HCT116 (cell line): ENCODE measurements at regions not wholly inside any gene's neighbourhood (a gene's known extent, or its start where the extent isn't known, plus 50 kb on each side); places are given as distances from the start of the nearest gene placed in this dataset.

ENCODE experiments used
- ATAC-seq: fragments of 200-7000 bp; cut with Tn5 transposase; 2 replicates; pipeline ENCODE4 v1.9.1; 2020; ENCODE audit warnings: mild to moderate bottlenecking, moderate library complexity
- BruUV-seq: library from RNA; stranded (reverse); fragments of 400-500 nt; replicated peaks from 2 replicates; lab custom pipeline; 2021; lab: Mats Ljungman, UMichigan
- CTCF ChIA-PET: fragments of 300-600 bp; sonication (Branson Sonifier 250); formaldehyde crosslinking; loops from one replicate; lab custom pipeline; 2021; ENCODE audit warnings: antibody characterized with exemption; lab: Charles Lee
- POLR2A ChIA-PET: fragments of 300-600, 350-600 bp; sonication (Branson Sonifier 250); formaldehyde crosslinking; loops from one replicate; lab custom pipeline; 2021; ENCODE audit warnings: antibody characterized with exemption; lab: Charles Lee
- RAD21 ChIA-PET, 2 experiments: fragments of 300-600 bp; sonication (Branson Sonifier 250); formaldehyde crosslinking; loops; one replicate each; lab custom pipeline; 2023; ENCODE audit warnings: low total read pairs in 2 of 2; ENCODE audit not compliant: uncharacterized antibody in 2 of 2, unreplicated experiment in 2 of 2, low non-redundant PET in 1 of 2; lab: Charles Lee
- DNase-seq: peaks from one replicate; pipeline ENCODE4 v3.0.0-alpha.2; 2010; ENCODE audit warnings: low read depth, low spot score
- H2AFZ ChIP-seq: fragments of 200-600 bp; shearing (Covaris generic), sonication (generic); 2 replicates; pipeline ENCODE4 v1.6.1; 2017; ENCODE audit warnings: low read depth, mixed run types, mixed read lengths, antibody characterized with exemption, low read length; ENCODE audit not compliant: poor library complexity, severe bottlenecking
- H3K27ac ChIP-seq: 2 replicates; pipeline ENCODE4 v1.5.1; 2012; ENCODE audit warnings: low read depth, low read length
- H3K27me3 ChIP-seq: fragments of 200-600 bp; sonication (generic); 2 replicates; pipeline ENCODE4 v1.6.1; 2016; ENCODE audit warnings: mixed run types, low read length, mixed read lengths; ENCODE audit not compliant: insufficient read depth
- H3K36me3 ChIP-seq, 2 experiments: fragments of 200-500 bp in 1 of 2; fragments of 200-600 bp in 1 of 2; sonication (Bioruptor generic) in 1 of 2; sonication (generic) in 1 of 2; 2 replicates each; pipeline versions ENCODE4 v1.5.1 to v1.6.1; 2014 to 2016; ENCODE audit warnings: low read length in 2 of 2, inconsistent platforms in 1 of 2, mixed read lengths in 1 of 2, mixed run types in 1 of 2; ENCODE audit not compliant: insufficient read depth in 2 of 2, control insufficient read depth in 1 of 2
- H3K4me1 ChIP-seq, 2 experiments: fragments of 200-600 bp in 1 of 2; sonication (generic) in 1 of 2; 2 replicates each; pipeline versions ENCODE4 v1.5.1 to v1.6.1; 2012 to 2017; ENCODE audit warnings: low read length in 2 of 2, inconsistent platforms in 1 of 2, mild to moderate bottlenecking in 1 of 2, mixed read lengths in 1 of 2, mixed run types in 1 of 2, moderate library complexity in 1 of 2; ENCODE audit not compliant: insufficient read depth in 2 of 2, control insufficient read depth in 1 of 2
- H3K4me2 ChIP-seq: fragments of 200-600 bp; sonication (generic); 2 replicates; pipeline ENCODE4 v1.6.1; 2017; ENCODE audit warnings: mixed run types, low read length, mixed read lengths
- H3K4me3 ChIP-seq, 2 experiments: fragments of 200-600 bp in 1 of 2; sonication (generic) in 1 of 2; replicated peaks in 1 of 2; 2 replicates each; pipeline ENCODE4 v1.5.1; 2011 to 2016; ENCODE audit warnings: low read length in 2 of 2, control low read depth in 1 of 2, low read depth in 1 of 2, mild to moderate bottlenecking in 1 of 2, mixed read lengths in 1 of 2, mixed run types in 1 of 2
- H3K79me2 ChIP-seq: fragments of 200-600 bp; sonication (generic); 2 replicates; pipeline ENCODE4 v1.6.1; 2017; ENCODE audit warnings: mild to moderate bottlenecking, mixed run types, low read length, moderate library complexity, mixed read lengths; ENCODE audit not compliant: insufficient read depth
- H3K9ac ChIP-seq: fragments of 200-600 bp; sonication (generic); 2 replicates; pipeline ENCODE4 v1.6.1; 2016; ENCODE audit warnings: low read length, mixed read lengths
- H3K9me2 ChIP-seq: fragments of 200-600 bp; sonication (generic), shearing (Covaris generic); 2 replicates; pipeline ENCODE4 v1.6.1; 2017; ENCODE audit warnings: mixed run types, mild to moderate bottlenecking, moderate library complexity; ENCODE audit not compliant: insufficient read depth
- H3K9me3 ChIP-seq, 2 experiments: fragments of 200-500 bp in 1 of 2; fragments of 200-600 bp in 1 of 2; sonication (Bioruptor generic) in 1 of 2; sonication (generic) in 1 of 2; 2 replicates each; pipeline ENCODE4 v1.6.1; 2014 to 2017; ENCODE audit warnings: low read length in 2 of 2, mixed read lengths in 2 of 2, inconsistent platforms in 1 of 2, low read depth in 1 of 2, mild to moderate bottlenecking in 1 of 2, mixed run types in 1 of 2, moderate library complexity in 1 of 2; ENCODE audit not compliant: control insufficient read depth in 1 of 2, insufficient read depth in 1 of 2
- H4K20me1 ChIP-seq: fragments of 200-600 bp; sonication (generic), shearing (Covaris generic); 2 replicates; pipeline ENCODE4 v1.6.1; 2017; ENCODE audit warnings: mixed run types, mild to moderate bottlenecking, moderate library complexity; ENCODE audit not compliant: insufficient read depth
- EGR1 ChIP-seq: IDR thresholded peaks from 2 replicates; pipeline ENCODE4 v1.6.1; 2012; ENCODE audit warnings: low read depth
- ELF1 ChIP-seq: IDR thresholded peaks from 2 replicates; pipeline ENCODE4 v1.6.1; 2012; ENCODE audit warnings: low read depth, borderline replicate concordance
- FOSL1 ChIP-seq: IDR thresholded peaks from 2 replicates; pipeline ENCODE4 v1.6.1; 2012; ENCODE audit warnings: low read depth
- POLR2A ChIP-seq: IDR thresholded peaks from 2 replicates; pipeline ENCODE4 v1.7.0; 2011; ENCODE audit warnings: borderline replicate concordance; ENCODE audit not compliant: insufficient read depth, insufficient read length; ENCODE audit errors: extremely low read depth
- POLR2AphosphoS5 ChIP-seq: IDR thresholded peaks from 2 replicates; pipeline ENCODE4 v1.6.1; 2011; ENCODE audit warnings: mild to moderate bottlenecking, low read depth, low read length, moderate library complexity
- SIN3A ChIP-seq: IDR thresholded peaks from 2 replicates; pipeline ENCODE4 v1.6.1; 2012; ENCODE audit warnings: low read depth
- SP1 ChIP-seq: IDR thresholded peaks from 2 replicates; pipeline ENCODE4 v1.6.1; 2012; ENCODE audit warnings: low read depth
- ZFX ChIP-seq: fragments of 450-650 bp; IDR thresholded peaks from 2 replicates; pipeline ENCODE4 v1.6.1; 2017
- ZNF274 ChIP-seq: fragments of 200-500 bp; sonication (Bioruptor generic); IDR thresholded peaks from 2 replicates; pipeline ENCODE4 v1.6.1; 2014; ENCODE audit warnings: mild to moderate bottlenecking, low read depth, low read length, inconsistent platforms
- intact Hi-C: fragments of 100-400 bp; cut with micrococcal nuclease; formaldehyde crosslinking; loops from 2 replicates; pipeline ENCODE4 v1.10.0; 2022
- TF ChIP-seq, protein P1 (sequence below), 3 experiments: fragments of 200-600 bp in 1 of 3; sonication (generic) in 1 of 3; IDR thresholded peaks in 2 of 3; conservative IDR thresholded peaks in 1 of 3; 2 replicates each; pipeline ENCODE4 v1.5.1; 2012 to 2017; ENCODE audit warnings: low read depth in 2 of 3, low read length in 2 of 3, antibody characterized with exemption in 1 of 3, borderline replicate concordance in 1 of 3, control low read depth in 1 of 3, mild to moderate bottlenecking in 1 of 3, mixed read lengths in 1 of 3, mixed run types in 1 of 3, moderate library complexity in 1 of 3; ENCODE audit not compliant: insufficient read depth in 1 of 3
- TF ChIP-seq, protein P2 (sequence below): IDR thresholded peaks from 2 replicates; pipeline ENCODE4 v1.6.1; 2012; ENCODE audit warnings: low read depth

DNA sequence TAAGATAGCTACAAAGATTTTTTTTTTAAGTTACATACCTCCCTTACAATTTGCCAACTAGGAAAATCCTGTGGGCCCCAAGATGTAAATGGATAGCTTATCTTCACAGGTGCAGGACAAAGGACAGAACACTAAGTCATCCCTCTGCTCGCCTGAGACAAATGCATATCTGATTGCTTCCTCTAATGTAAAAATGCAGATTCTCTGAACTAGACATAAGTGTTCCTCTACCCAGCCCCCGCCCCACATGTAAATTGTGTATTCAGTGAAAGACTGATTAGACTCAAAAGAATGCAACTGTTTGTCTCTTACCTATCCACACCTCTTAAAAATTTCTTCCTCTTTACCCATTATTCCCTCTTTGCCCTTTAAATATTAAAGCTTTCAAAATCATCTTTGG lies 96.5 kb downstream of the CYP26B1 start:
- DNase-seq (no peak), ATAC-seq (no peak)
- ChIA-PET POLR2A (interaction anchor here (0.7 kb wide), 1 partner anchor 24 kb away, joined by 10 read pairs; no protein-coding TSS in a partner anchor), CTCF (interaction anchor here (1.0 kb wide), 1 partner anchor 127 kb away, joined by 3 read pairs; no protein-coding TSS in a partner anchor), RAD21 (no interaction called here)
- Histone ChIP-seq H3K9ac (no peak overlapping the region), H3K4me1 (no peaks in the 10 kb centered on the region), H3K27ac (no peak overlapping the region), H3K4me2 (no peak overlapping the region), H3K27me3 (no peaks in the 10 kb centered on the region), H2AFZ (no peak overlapping the region), H3K4me3 (no peak overlapping the region), H3K9me3 (no peaks in the 10 kb centered on the region; a peak in 1 of 4 replicates), H4K20me1 (no peaks in the 10 kb centered on the region), H3K9me2 (no peaks in the 10 kb centered on the region; the same call in 1 of the 2 replicates), H3K79me2 (no peaks in the 10 kb centered on the region), H3K36me3 (no peaks in the 10 kb centered on the region)
- BruUV-seq = no TSS peak
- intact Hi-C loops = no loop called here
- TF ChIP-seq ZFX (no peak), POLR2A (no peak), EGR1 (no peak), FOSL1 (no peak), ZNF274 (no peak)

DNA sequence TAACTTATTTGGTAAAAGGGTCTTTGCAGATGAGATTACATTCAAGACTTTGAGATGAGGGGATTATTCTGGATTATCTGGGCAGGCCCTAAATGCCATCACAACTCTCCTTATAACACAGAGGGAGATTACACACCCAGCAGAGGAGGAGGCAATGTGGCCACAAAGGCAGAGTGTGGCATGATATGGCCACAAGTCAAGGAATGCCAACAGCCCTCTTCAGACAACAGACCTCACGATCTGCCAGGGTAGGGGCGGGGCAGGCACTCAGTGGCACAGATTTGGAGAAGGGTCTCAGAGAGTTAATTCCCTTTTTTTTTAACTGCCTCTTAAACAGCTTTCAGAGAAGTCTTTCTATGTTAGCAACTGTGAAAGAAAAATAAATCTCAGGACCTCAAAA lies 96.9 kb downstream of the CYP26B1 start:
- no peaks in the 10 kb centered on the region for H3K4me1 ChIP-seq
- H2AFZ ChIP-seq = no peak overlapping the region
- H3K9me2 ChIP-seq = no peaks in the 10 kb centered on the region; the same call in 1 of the 2 replicates
- H3K79me2 ChIP-seq = no peaks in the 10 kb centered on the region
- H4K20me1 ChIP-seq = no peaks in the 10 kb centered on the region
- ATAC-seq = no peak
- no peaks in the 10 kb centered on the region; a peak in 1 of 4 replicates for H3K9me3 ChIP-seq
- ChIA-PET POLR2A (no interaction called here), RAD21 (no interaction called here), CTCF (no interaction called here)
- H3K36me3 ChIP-seq = no peaks in the 10 kb centered on the region
- no peak overlapping the region for H3K4me3 ChIP-seq
- TF ChIP-seq, protein P1, sequence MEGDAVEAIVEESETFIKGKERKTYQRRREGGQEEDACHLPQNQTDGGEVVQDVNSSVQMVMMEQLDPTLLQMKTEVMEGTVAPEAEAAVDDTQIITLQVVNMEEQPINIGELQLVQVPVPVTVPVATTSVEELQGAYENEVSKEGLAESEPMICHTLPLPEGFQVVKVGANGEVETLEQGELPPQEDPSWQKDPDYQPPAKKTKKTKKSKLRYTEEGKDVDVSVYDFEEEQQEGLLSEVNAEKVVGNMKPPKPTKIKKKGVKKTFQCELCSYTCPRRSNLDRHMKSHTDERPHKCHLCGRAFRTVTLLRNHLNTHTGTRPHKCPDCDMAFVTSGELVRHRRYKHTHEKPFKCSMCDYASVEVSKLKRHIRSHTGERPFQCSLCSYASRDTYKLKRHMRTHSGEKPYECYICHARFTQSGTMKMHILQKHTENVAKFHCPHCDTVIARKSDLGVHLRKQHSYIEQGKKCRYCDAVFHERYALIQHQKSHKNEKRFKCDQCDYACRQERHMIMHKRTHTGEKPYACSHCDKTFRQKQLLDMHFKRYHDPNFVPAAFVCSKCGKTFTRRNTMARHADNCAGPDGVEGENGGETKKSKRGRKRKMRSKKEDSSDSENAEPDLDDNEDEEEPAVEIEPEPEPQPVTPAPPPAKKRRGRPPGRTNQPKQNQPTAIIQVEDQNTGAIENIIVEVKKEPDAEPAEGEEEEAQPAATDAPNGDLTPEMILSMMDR (IDR thresholded peaks at IDR 0.05 in 2 of 3, conservative IDR thresholded peaks at IDR 0.05 in 1 of 3; ENCODE audit: borderline replicate concordance in 1 of 3, insufficient read depth in 1 of 3, low read depth in 2 of 3, low read length in 2 of 3) = no peak
- TF ChIP-seq, protein P2, sequence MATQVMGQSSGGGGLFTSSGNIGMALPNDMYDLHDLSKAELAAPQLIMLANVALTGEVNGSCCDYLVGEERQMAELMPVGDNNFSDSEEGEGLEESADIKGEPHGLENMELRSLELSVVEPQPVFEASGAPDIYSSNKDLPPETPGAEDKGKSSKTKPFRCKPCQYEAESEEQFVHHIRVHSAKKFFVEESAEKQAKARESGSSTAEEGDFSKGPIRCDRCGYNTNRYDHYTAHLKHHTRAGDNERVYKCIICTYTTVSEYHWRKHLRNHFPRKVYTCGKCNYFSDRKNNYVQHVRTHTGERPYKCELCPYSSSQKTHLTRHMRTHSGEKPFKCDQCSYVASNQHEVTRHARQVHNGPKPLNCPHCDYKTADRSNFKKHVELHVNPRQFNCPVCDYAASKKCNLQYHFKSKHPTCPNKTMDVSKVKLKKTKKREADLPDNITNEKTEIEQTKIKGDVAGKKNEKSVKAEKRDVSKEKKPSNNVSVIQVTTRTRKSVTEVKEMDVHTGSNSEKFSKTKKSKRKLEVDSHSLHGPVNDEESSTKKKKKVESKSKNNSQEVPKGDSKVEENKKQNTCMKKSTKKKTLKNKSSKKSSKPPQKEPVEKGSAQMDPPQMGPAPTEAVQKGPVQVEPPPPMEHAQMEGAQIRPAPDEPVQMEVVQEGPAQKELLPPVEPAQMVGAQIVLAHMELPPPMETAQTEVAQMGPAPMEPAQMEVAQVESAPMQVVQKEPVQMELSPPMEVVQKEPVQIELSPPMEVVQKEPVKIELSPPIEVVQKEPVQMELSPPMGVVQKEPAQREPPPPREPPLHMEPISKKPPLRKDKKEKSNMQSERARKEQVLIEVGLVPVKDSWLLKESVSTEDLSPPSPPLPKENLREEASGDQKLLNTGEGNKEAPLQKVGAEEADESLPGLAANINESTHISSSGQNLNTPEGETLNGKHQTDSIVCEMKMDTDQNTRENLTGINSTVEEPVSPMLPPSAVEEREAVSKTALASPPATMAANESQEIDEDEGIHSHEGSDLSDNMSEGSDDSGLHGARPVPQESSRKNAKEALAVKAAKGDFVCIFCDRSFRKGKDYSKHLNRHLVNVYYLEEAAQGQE = no peak
- TF ChIP-seq ELF1 (no peak), POLR2A (no peak), SIN3A (no peak), EGR1 (no peak), POLR2AphosphoS5 (no peak), SP1 (no peak), ZFX (no peak)
- DNase-seq = no peak
- no peaks in the 10 kb centered on the region for H3K27me3 ChIP-seq
- intact Hi-C loops = no loop called here
- BruUV-seq = no TSS peak
- no peak overlapping the region for H3K27ac ChIP-seq
- H3K9ac ChIP-seq = no peak overlapping the region
- no peak overlapping the region for H3K4me2 ChIP-seq
